CD4-positive, alpha-beta T cell (primary cell): ENCODE measurements at regions not wholly inside any gene's neighbourhood (a gene's known extent, or its start where the extent isn't known, plus 50 kb on each side); places are given as distances from the start of the nearest gene placed in this dataset.
"Not testable (repeated sequence)": the region's sequence is repeated elsewhere in the genome, so short reads cannot be mapped to it uniquely, and the experiment has no call there.

ENCODE experiments used
- ATAC-seq: fragments of 200-7000 bp; cut with Tn5 transposase; one replicate; pipeline ENCODE4 v1.10.0; 2022; ENCODE audit warnings: mild to moderate bottlenecking; ENCODE audit not compliant: poor library complexity
- CTCF ChIA-PET: fragments of 350-600 bp; sonication (Branson Sonifier 250); formaldehyde crosslinking; loops from one replicate; lab custom pipeline; 2021; ENCODE audit warnings: antibody characterized with exemption, inconsistent platforms; lab: Charles Lee
- POLR2A ChIA-PET: fragments of 350-600 bp; sonication (Branson Sonifier 250); formaldehyde crosslinking; loops from one replicate; lab custom pipeline; 2021; ENCODE audit warnings: antibody characterized with exemption, inconsistent platforms; lab: Charles Lee
- DNase-seq, 14 experiments: peaks; one replicate each; pipeline ENCODE4 v3.0.0-alpha.2; 2013 to 2020; ENCODE audit warnings: mixed read lengths in 2 of 14
- H3K27ac ChIP-seq, 2 donors: one replicate each; pipeline versions ENCODE4 v1.5.1 to v1.7.0; 2013; ENCODE audit warnings: low read length in 2 of 2, low read depth in 1 of 2, mild to moderate bottlenecking in 1 of 2
- H3K27me3 ChIP-seq, 2 experiments: 1 replicate in 1 of 2; 2 replicates in 1 of 2; pipeline versions ENCODE4 v1.6.1 to v1.7.0; 2013; ENCODE audit warnings: low read length in 2 of 2, control low read depth in 1 of 2, mild to moderate bottlenecking in 1 of 2, moderate library complexity in 1 of 2; ENCODE audit not compliant: insufficient read depth in 2 of 2, control insufficient read depth in 1 of 2
- H3K36me3 ChIP-seq: one replicate; pipeline ENCODE4 v1.6.1; 2013; ENCODE audit warnings: low read length, control low read depth; ENCODE audit not compliant: insufficient read depth
- H3K4me1 ChIP-seq: one replicate; pipeline ENCODE4 v1.6.1; 2013; ENCODE audit warnings: low read length, control low read depth; ENCODE audit not compliant: insufficient read depth
- H3K4me3 ChIP-seq: one replicate; pipeline ENCODE4 v1.5.1; 2013; ENCODE audit warnings: mild to moderate bottlenecking, low read length, moderate library complexity
- H3K9me3 ChIP-seq, 2 experiments: 1 replicate in 1 of 2; 2 replicates in 1 of 2; pipeline versions ENCODE4 v1.6.1 to v1.7.0; 2013; ENCODE audit warnings: low read length in 2 of 2, mild to moderate bottlenecking in 2 of 2, control low read depth in 1 of 2, moderate library complexity in 1 of 2; ENCODE audit not compliant: control insufficient read depth in 1 of 2, insufficient read depth in 1 of 2
- H3K27ac Mint-ChIP-seq: one replicate; pipeline ENCODE4 v1.8.0; 2020; ENCODE audit warnings: mixed read lengths
- H3K27me3 Mint-ChIP-seq: one replicate; pipeline ENCODE4 v1.8.0; 2021; ENCODE audit warnings: mixed read lengths
- H3K36me3 Mint-ChIP-seq: one replicate; pipeline ENCODE4 v1.8.0; 2021; ENCODE audit warnings: low read depth, mixed read lengths
- H3K4me1 Mint-ChIP-seq: one replicate; pipeline ENCODE4 v1.8.0; 2021; ENCODE audit warnings: low read depth, mixed read lengths
- H3K4me3 Mint-ChIP-seq: one replicate; pipeline ENCODE4 v1.8.0; 2020; ENCODE audit warnings: mild to moderate bottlenecking, mixed read lengths
- H3K9me3 Mint-ChIP-seq: one replicate; pipeline ENCODE4 v1.8.0; 2020; ENCODE audit warnings: mixed read lengths
- intact Hi-C, 2 experiments: fragments of 100-400 bp; cut with DNase I in 1 of 2; cut with micrococcal nuclease in 1 of 2; formaldehyde crosslinking; loops; one replicate each; pipeline versions ENCODE4 v1.15.1 to v1.9.0; 2023 to 2025; cut with DNase I, micrococcal nuclease
- TF ChIP-seq, protein P1 (sequence below): fragments of 200-600 bp; IDR thresholded peaks from one replicate; pipeline ENCODE4 v1.8.0; 2022; ENCODE audit warnings: antibody characterized with exemption, mild to moderate bottlenecking

DNA sequence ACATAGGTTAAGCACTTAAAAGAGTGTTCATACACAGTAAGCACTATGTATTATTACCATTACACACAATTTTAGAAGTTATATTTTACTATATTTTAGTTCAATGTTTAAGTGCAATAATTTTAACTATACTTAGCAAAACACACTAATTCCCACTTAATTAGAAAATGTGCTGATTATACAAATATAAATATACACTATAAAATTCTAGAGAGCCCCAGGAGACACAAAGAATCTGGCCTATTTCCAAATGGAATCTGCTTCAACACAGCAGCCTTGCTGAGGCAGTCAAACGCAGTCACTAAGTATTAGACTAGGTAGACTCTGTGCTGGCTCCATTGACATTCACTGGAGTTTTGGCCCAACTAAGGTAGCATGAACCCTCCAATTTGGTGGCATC, 160.9 kb downstream of the CETN3 start:
- Histone ChIP-seq H3K4me3 (no peak overlapping the region), H3K4me1 (no peaks in the 10 kb centered on the region), H3K27me3 (no peaks in the 10 kb centered on the region), H3K36me3 (no peaks in the 10 kb centered on the region), H3K9me3 (no peaks in the 10 kb centered on the region), H3K27ac (no peak overlapping the region)
- DNase-seq (no peak), ATAC-seq (no peak)
- ChIA-PET CTCF (no interaction called here), POLR2A (no interaction called here)
- no peaks in the 10 kb centered on the region for H3K27me3 Mint-ChIP-seq
- TF ChIP-seq, protein P1, sequence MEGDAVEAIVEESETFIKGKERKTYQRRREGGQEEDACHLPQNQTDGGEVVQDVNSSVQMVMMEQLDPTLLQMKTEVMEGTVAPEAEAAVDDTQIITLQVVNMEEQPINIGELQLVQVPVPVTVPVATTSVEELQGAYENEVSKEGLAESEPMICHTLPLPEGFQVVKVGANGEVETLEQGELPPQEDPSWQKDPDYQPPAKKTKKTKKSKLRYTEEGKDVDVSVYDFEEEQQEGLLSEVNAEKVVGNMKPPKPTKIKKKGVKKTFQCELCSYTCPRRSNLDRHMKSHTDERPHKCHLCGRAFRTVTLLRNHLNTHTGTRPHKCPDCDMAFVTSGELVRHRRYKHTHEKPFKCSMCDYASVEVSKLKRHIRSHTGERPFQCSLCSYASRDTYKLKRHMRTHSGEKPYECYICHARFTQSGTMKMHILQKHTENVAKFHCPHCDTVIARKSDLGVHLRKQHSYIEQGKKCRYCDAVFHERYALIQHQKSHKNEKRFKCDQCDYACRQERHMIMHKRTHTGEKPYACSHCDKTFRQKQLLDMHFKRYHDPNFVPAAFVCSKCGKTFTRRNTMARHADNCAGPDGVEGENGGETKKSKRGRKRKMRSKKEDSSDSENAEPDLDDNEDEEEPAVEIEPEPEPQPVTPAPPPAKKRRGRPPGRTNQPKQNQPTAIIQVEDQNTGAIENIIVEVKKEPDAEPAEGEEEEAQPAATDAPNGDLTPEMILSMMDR, result no peak
- no peaks in the 10 kb centered on the region for H3K36me3 Mint-ChIP-seq
- peaks cover 2% of the 10 kb centered on the region for H3K9me3 Mint-ChIP-seq
- intact Hi-C loops, result no loop called here
- no peak overlapping the region for H3K27ac Mint-ChIP-seq
- H3K4me1 Mint-ChIP-seq, result no peaks in the 10 kb centered on the region
- no peak overlapping the region for H3K4me3 Mint-ChIP-seq

DNA sequence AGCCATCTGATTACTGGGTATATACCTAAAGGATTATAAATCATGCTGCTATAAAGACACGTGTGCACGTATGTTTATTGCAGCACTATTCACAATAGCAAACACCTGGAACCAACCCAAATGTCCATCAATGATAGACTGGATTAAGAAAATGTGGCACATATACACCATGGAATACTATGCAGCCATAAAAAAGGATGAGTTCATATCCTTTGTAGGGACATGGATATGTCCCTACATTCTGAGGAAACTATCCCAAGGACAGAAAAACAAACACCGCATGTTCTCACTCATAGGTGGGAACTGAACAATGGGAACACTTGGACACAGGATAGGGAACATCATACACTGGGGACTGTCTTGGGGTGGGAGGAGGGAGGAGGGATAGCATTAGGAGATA, 165.7 kb downstream of the CETN3 start:
- ATAC-seq, H3K36me3 ChIP-seq, H3K4me1 ChIP-seq, H3K4me3 ChIP-seq, POLR2A ChIA-PET, H3K27ac Mint-ChIP-seq, H3K9me3 Mint-ChIP-seq, H3K4me3 Mint-ChIP-seq, intact Hi-C loops, CTCF ChIA-PET, H3K36me3 Mint-ChIP-seq, H3K27me3 Mint-ChIP-seq, H3K27ac ChIP-seq, DNase-seq, H3K27me3 ChIP-seq, H3K4me1 Mint-ChIP-seq, H3K9me3 ChIP-seq: not testable (repeated sequence)

DNA sequence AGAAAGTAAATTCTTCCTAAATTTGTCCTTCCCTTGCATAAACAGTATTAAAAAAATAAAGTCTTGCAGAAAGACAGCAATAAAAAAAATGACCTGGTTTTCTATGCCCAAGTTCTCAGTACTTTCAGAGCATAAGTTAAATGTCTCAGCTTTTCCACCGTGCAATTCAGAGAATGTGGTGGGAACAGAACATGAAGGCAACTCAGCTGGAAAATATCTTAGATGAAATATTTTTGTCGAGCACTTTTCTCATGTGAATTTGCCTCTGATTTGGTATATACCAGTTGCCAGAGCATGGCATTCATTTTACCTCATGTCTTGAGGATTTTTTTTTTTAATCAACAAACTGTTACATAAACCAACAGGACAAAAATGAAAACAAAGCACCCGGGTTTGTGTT, 176.1 kb downstream of the CETN3 start:
- TF ChIP-seq, protein P1, result no peak
- CTCF ChIA-PET, result no interaction called here
- Histone ChIP-seq H3K27ac (no peak overlapping the region), H3K9me3 (no peaks in the 10 kb centered on the region), H3K36me3 (no peaks in the 10 kb centered on the region), H3K4me3 (no peak overlapping the region), H3K27me3 (no peaks in the 10 kb centered on the region), H3K4me1 (no peaks in the 10 kb centered on the region)
- Mint-ChIP-seq H3K9me3 (no peaks in the 10 kb centered on the region), H3K4me1 (no peaks in the 10 kb centered on the region), H3K27me3 (peaks cover 5% of the 10 kb centered on the region), H3K4me3 (no peak overlapping the region), H3K27ac (no peak overlapping the region), H3K36me3 (no peaks in the 10 kb centered on the region)
- DNase-seq (no peak), ATAC-seq (no peak)
- POLR2A ChIA-PET, result no interaction called here
- intact Hi-C loops, result no loop called here

DNA sequence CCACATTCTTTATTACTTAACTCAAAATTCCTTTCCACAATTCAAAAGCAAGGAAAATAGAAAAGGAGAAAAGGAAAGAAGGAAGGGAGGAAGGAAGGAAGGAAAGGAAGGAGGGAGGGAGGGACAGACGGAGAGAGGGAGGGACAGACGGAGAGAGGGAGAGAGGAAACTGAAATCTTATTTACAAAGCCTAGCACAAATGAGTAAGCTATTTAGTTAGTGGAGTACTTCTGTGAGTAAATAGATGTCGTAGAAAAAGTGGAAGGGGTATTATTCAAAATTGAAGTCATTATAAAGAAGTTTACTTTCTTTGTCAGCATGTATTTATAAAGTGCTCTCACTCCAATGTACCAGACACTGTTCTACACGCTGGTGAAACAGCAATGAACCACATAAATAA, 177.9 kb downstream of the CETN3 start:
- Mint-ChIP-seq H3K36me3 (no peaks in the 10 kb centered on the region), H3K27me3 (peaks cover 5% of the 10 kb centered on the region), H3K9me3 (no peaks in the 10 kb centered on the region), H3K4me1 (no peaks in the 10 kb centered on the region), H3K27ac (no peak overlapping the region), H3K4me3 (no peak overlapping the region)
- DNase-seq (no peak), ATAC-seq (no peak)
- ChIA-PET CTCF (no interaction called here), POLR2A (no interaction called here)
- H3K36me3 ChIP-seq, result no peaks in the 10 kb centered on the region
- H3K4me1 ChIP-seq, result no peaks in the 10 kb centered on the region
- intact Hi-C loops, result no loop called here
- H3K9me3 ChIP-seq, result no peaks in the 10 kb centered on the region
- H3K27ac ChIP-seq, result no peak overlapping the region
- H3K4me3 ChIP-seq, result no peak overlapping the region
- TF ChIP-seq, protein P1, result no peak
- H3K27me3 ChIP-seq, result no peaks in the 10 kb centered on the region
